Dendritic cell treated with granulocyte-macrophage colony-stimulating factor and Interleukin-4, amounts not matched to agents 40 ng/mL and 50 ng/mL, for 4 days (primary cell): ENCODE measurements at regions not wholly inside any gene's neighbourhood (a gene's known extent, or its start where the extent isn't known, plus 50 kb on each side); places are given as distances from the start of the nearest gene placed in this dataset.

ENCODE experiments used
- H3K27ac Mint-ChIP-seq: one replicate; pipeline ENCODE4 v1.8.0; 2022; ENCODE audit warnings: mild to moderate bottlenecking, mixed read lengths
- H3K27me3 Mint-ChIP-seq: one replicate; pipeline ENCODE4 v1.8.0; 2022; ENCODE audit warnings: mild to moderate bottlenecking, mixed read lengths
- H3K36me3 Mint-ChIP-seq: one replicate; pipeline ENCODE4 v1.8.0; 2022; ENCODE audit warnings: low read depth, mixed read lengths
- H3K4me1 Mint-ChIP-seq: one replicate; pipeline ENCODE4 v1.8.0; 2022; ENCODE audit warnings: low read depth, mixed read lengths
- H3K4me3 Mint-ChIP-seq: one replicate; pipeline ENCODE4 v1.8.0; 2022; ENCODE audit warnings: mild to moderate bottlenecking, moderate library complexity, mixed read lengths
- H3K9me3 Mint-ChIP-seq: one replicate; pipeline ENCODE4 v1.8.0; 2022; ENCODE audit warnings: mixed read lengths
- intact Hi-C: fragments of 100-400 bp; cut with micrococcal nuclease; formaldehyde crosslinking; loops from one replicate; pipeline ENCODE4 v1.15.0; 2022

GRCh38 chr12:105847068-105847467, 291.7 kb downstream of the NUAK1 start:
- H3K36me3 Mint-ChIP-seq = no peaks in the 10 kb centered on the region
- intact Hi-C loops = no loop called here
- H3K4me3 Mint-ChIP-seq = no peak overlapping the region
- no peak overlapping the region for H3K27ac Mint-ChIP-seq
- H3K27me3 Mint-ChIP-seq = peaks cover 3% of the 10 kb centered on the region
- no peaks in the 10 kb centered on the region for H3K9me3 Mint-ChIP-seq
- no peaks in the 10 kb centered on the region for H3K4me1 Mint-ChIP-seq

GRCh38 chr12:105848286-105848685, 290.5 kb downstream of the NUAK1 start:
- H3K4me3 Mint-ChIP-seq = no peak overlapping the region
- H3K9me3 Mint-ChIP-seq = no peaks in the 10 kb centered on the region
- H3K27ac Mint-ChIP-seq = no peak overlapping the region
- H3K27me3 Mint-ChIP-seq = peaks cover 3% of the 10 kb centered on the region
- no peaks in the 10 kb centered on the region for H3K36me3 Mint-ChIP-seq
- intact Hi-C loops = no loop called here
- H3K4me1 Mint-ChIP-seq = no peaks in the 10 kb centered on the region

- no peaks in the 10 kb centered on the region for H3K9me3 Mint-ChIP-seq
- no peaks in the 10 kb centered on the region for H3K4me1 Mint-ChIP-seq
- intact Hi-C loops = no loop called here
- H3K36me3 Mint-ChIP-seq = no peaks in the 10 kb centered on the region
- H3K27ac Mint-ChIP-seq = no peak overlapping the region
- H3K4me3 Mint-ChIP-seq = no peak overlapping the region
- peaks cover 3% of the 10 kb centered on the region for H3K27me3 Mint-ChIP-seq
Measured at GRCh38 chr12:105850103-105850968, 288.4 kb downstream of the NUAK1 start.

- Mint-ChIP-seq H3K27me3 (peaks cover 3% of the 10 kb centered on the region), H3K9me3 (peaks cover 8% of the 10 kb centered on the region), H3K4me1 (no peaks in the 10 kb centered on the region), H3K36me3 (no peaks in the 10 kb centered on the region), H3K4me3 (no peak overlapping the region), H3K27ac (no peak overlapping the region)
- intact Hi-C loops = no loop called here
Measured at GRCh38 chr12:105852496-105852895, 286.3 kb downstream of the NUAK1 start.

GRCh38 chr12:105852951-105853350, 285.8 kb downstream of the NUAK1 start:
- Mint-ChIP-seq H3K4me3 (no peak overlapping the region), H3K27ac (no peak overlapping the region), H3K36me3 (no peaks in the 10 kb centered on the region), H3K4me1 (no peaks in the 10 kb centered on the region), H3K27me3 (peaks cover 3% of the 10 kb centered on the region), H3K9me3 (peaks cover 8% of the 10 kb centered on the region)
- intact Hi-C loops = no loop called here

GRCh38 chr12:105854071-105854470, 284.7 kb downstream of the NUAK1 start:
- H3K4me1 Mint-ChIP-seq = no peaks in the 10 kb centered on the region

GRCh38 chr12:105855361-105856047, 283.2 kb downstream of the NUAK1 start:
- H3K4me3 Mint-ChIP-seq = no peak overlapping the region
- H3K4me1 Mint-ChIP-seq = no peaks in the 10 kb centered on the region
- H3K27ac Mint-ChIP-seq = no peak overlapping the region
- intact Hi-C loops = no loop called here
- H3K27me3 Mint-ChIP-seq = peaks cover 1% of the 10 kb centered on the region
- H3K9me3 Mint-ChIP-seq = peaks cover 8% of the 10 kb centered on the region
- no peaks in the 10 kb centered on the region for H3K36me3 Mint-ChIP-seq

More at GRCh38 chr12:105854071-105854470, 284.7 kb downstream of the NUAK1 start:
- Mint-ChIP-seq H3K27ac (no peak overlapping the region), H3K9me3 (peaks cover 8% of the 10 kb centered on the region), H3K4me3 (no peak overlapping the region), H3K36me3 (no peaks in the 10 kb centered on the region), H3K27me3 (peaks cover 3% of the 10 kb centered on the region)
- intact Hi-C loops = no loop called here

GRCh38 chr12:105856048-105856405, 282.7 kb downstream of the NUAK1 start:
- Mint-ChIP-seq H3K4me3 (no peak overlapping the region), H3K4me1 (no peaks in the 10 kb centered on the region), H3K36me3 (no peaks in the 10 kb centered on the region), H3K27ac (no peak overlapping the region), H3K27me3 (no peaks in the 10 kb centered on the region), H3K9me3 (peaks cover 8% of the 10 kb centered on the region)
- intact Hi-C loops = no loop called here

- H3K27ac Mint-ChIP-seq = no peak overlapping the region
- peaks cover 19% of the 10 kb centered on the region for H3K9me3 Mint-ChIP-seq
Measured at GRCh38 chr12:105858981-105859710, 279.6 kb downstream of the NUAK1 start.

GRCh38 chr12:105860561-105861207, 278.1 kb downstream of the NUAK1 start:
- no peak overlapping the region for H3K27ac Mint-ChIP-seq
- H3K36me3 Mint-ChIP-seq = no peaks in the 10 kb centered on the region
- no peak overlapping the region for H3K4me3 Mint-ChIP-seq
- H3K9me3 Mint-ChIP-seq = peaks cover 19% of the 10 kb centered on the region
- no peaks in the 10 kb centered on the region for H3K27me3 Mint-ChIP-seq
- no peaks in the 10 kb centered on the region for H3K4me1 Mint-ChIP-seq
- intact Hi-C loops = no loop called here

More at GRCh38 chr12:105858981-105859710, 279.6 kb downstream of the NUAK1 start:
- no peaks in the 10 kb centered on the region for H3K27me3 Mint-ChIP-seq
- H3K4me3 Mint-ChIP-seq = no peak overlapping the region
- H3K36me3 Mint-ChIP-seq = no peaks in the 10 kb centered on the region
- intact Hi-C loops = no loop called here
- H3K4me1 Mint-ChIP-seq = no peaks in the 10 kb centered on the region

GRCh38 chr12:105861227-105861626, 277.5 kb downstream of the NUAK1 start:
- Mint-ChIP-seq H3K4me3 (no peak overlapping the region), H3K27me3 (no peaks in the 10 kb centered on the region), H3K36me3 (no peaks in the 10 kb centered on the region), H3K9me3 (peaks cover 19% of the 10 kb centered on the region), H3K4me1 (no peaks in the 10 kb centered on the region), H3K27ac (no peak overlapping the region)
- intact Hi-C loops = no loop called here

GRCh38 chr12:105862163-105862821, 276.5 kb downstream of the NUAK1 start:
- no peaks in the 10 kb centered on the region for H3K4me1 Mint-ChIP-seq
- no peaks in the 10 kb centered on the region for H3K27me3 Mint-ChIP-seq
- intact Hi-C loops = no loop called here
- H3K9me3 Mint-ChIP-seq = peaks cover 10% of the 10 kb centered on the region
- no peak overlapping the region for H3K27ac Mint-ChIP-seq
- no peak overlapping the region for H3K4me3 Mint-ChIP-seq
- H3K36me3 Mint-ChIP-seq = no peaks in the 10 kb centered on the region

- no peak overlapping the region for H3K4me3 Mint-ChIP-seq
- no peaks in the 10 kb centered on the region for H3K4me1 Mint-ChIP-seq
- intact Hi-C loops = no loop called here
- H3K9me3 Mint-ChIP-seq = peaks cover 10% of the 10 kb centered on the region
- no peaks in the 10 kb centered on the region for H3K36me3 Mint-ChIP-seq
- H3K27me3 Mint-ChIP-seq = no peaks in the 10 kb centered on the region
- no peak overlapping the region for H3K27ac Mint-ChIP-seq
Measured at GRCh38 chr12:105864316-105864715, 274.4 kb downstream of the NUAK1 start.
